H1 (cell line): ENCODE measurements at regions not wholly inside any gene's neighbourhood (a gene's known extent, or its start where the extent isn't known, plus 50 kb on each side); places are given as distances from the start of the nearest gene placed in this dataset.

Experiments used
- CTCF ChIA-PET: fragments of 300-600 bp; sonication (Branson Sonifier 250); formaldehyde crosslinking; loops from one replicate; lab custom pipeline; 2021; ENCODE audit not compliant: partially characterized antibody; lab: Charles Lee
- POLR2A ChIA-PET: fragments of 300-600 bp; sonication (Branson Sonifier 250); formaldehyde crosslinking; loops from one replicate; lab custom pipeline; 2021; ENCODE audit warnings: inconsistent platforms; ENCODE audit not compliant: partially characterized antibody; lab: Charles Lee
- DNase-seq, 2 experiments: peaks; one replicate each; pipeline versions ENCODE4 v3.0.0 to v3.0.0-alpha.2; 2010 to 2022; ENCODE audit warnings: low spot score in 2 of 2, low read depth in 1 of 2, mixed read lengths in 1 of 2
- FAIRE-seq: peaks from 2 replicates; lab custom pipeline; 2011; peaks lifted over from hg19 to GRCh38; lab: Jason Lieb, UNC
- H2AFZ ChIP-seq: 2 replicates; pipeline ENCODE4 v1.8.1; 2012; ENCODE audit warnings: low read length, inconsistent platforms
- H2AK5ac ChIP-seq: 2 replicates; pipeline ENCODE4 v1.6.1; 2013; ENCODE audit warnings: low read depth, low read length
- H2BK120ac ChIP-seq: replicated peaks from 2 replicates; pipeline ENCODE3; 2013; ENCODE audit warnings: low read depth, low read length, inconsistent platforms
- H2BK12ac ChIP-seq: 2 replicates; pipeline ENCODE4 v1.6.1; 2013; ENCODE audit warnings: low read depth, low read length
- H2BK15ac ChIP-seq: 2 replicates; pipeline ENCODE4 v1.6.1; 2013; ENCODE audit warnings: low read length
- H2BK20ac ChIP-seq: 2 replicates; pipeline ENCODE4 v1.6.1; 2013; ENCODE audit warnings: low read length
- H2BK5ac ChIP-seq: 2 replicates; pipeline ENCODE4 v1.6.1; 2013; ENCODE audit warnings: low read depth, low read length
- H3K14ac ChIP-seq: 2 replicates; pipeline ENCODE4 v1.6.1; 2013; ENCODE audit warnings: inconsistent platforms; ENCODE audit not compliant: insufficient read length
- H3K18ac ChIP-seq: 2 replicates; pipeline ENCODE4 v1.6.1; 2013; ENCODE audit warnings: low read length; ENCODE audit errors: extremely low read depth
- H3K23ac ChIP-seq: 2 replicates; pipeline ENCODE4 v1.6.1; 2013; ENCODE audit warnings: inconsistent platforms; ENCODE audit not compliant: insufficient read length
- H3K23me2 ChIP-seq: 2 replicates; pipeline ENCODE4 v1.6.1; 2013; ENCODE audit warnings: low read depth, low read length
- H3K27ac ChIP-seq: 2 replicates; pipeline ENCODE4 v1.6.1; 2011; ENCODE audit warnings: low read depth, low read length, inconsistent platforms
- H3K27me3 ChIP-seq, 4 experiments: replicated peaks in 1 of 4; 1 replicate in 1 of 4; 2 replicates in 3 of 4; pipeline versions ENCODE4 v1.6.1 to v1.8.1; 2011 to 2013; ENCODE audit warnings: low read length in 3 of 4, mild to moderate bottlenecking in 3 of 4, inconsistent platforms in 2 of 4, mixed read lengths in 2 of 4, moderate library complexity in 1 of 4; ENCODE audit not compliant: control insufficient read depth in 3 of 4, insufficient read depth in 3 of 4; ENCODE audit errors: extremely low read depth in 1 of 4
- H3K36me3 ChIP-seq, 4 experiments: 2 replicates each; pipeline versions ENCODE4 v1.6.1 to v1.8.1; 2011 to 2013; ENCODE audit warnings: mild to moderate bottlenecking in 4 of 4, low read length in 3 of 4, moderate library complexity in 2 of 4, control low read depth in 1 of 4, inconsistent platforms in 1 of 4; ENCODE audit not compliant: insufficient read depth in 4 of 4, control insufficient read depth in 2 of 4
- H3K4ac ChIP-seq: replicated peaks from 2 replicates; pipeline ENCODE3; 2013; ENCODE audit warnings: low read length, low read depth, mixed read lengths, inconsistent platforms; ENCODE audit not compliant: insufficient read length
- H3K4me1 ChIP-seq, 4 experiments: replicated peaks in 1 of 4; 1 replicate in 1 of 4; 2 replicates in 3 of 4; pipeline versions ENCODE4 v1.6.1 to v1.8.1; 2011 to 2013; ENCODE audit warnings: low read length in 3 of 4, inconsistent platforms in 2 of 4, mixed read lengths in 1 of 4; ENCODE audit not compliant: insufficient read depth in 4 of 4, control insufficient read depth in 3 of 4
- H3K4me2 ChIP-seq, 2 experiments: 2 replicates each; pipeline versions ENCODE4 v1.6.1 to v1.8.1; 2011 to 2013; ENCODE audit warnings: low read depth in 2 of 2, low read length in 2 of 2, control low read depth in 1 of 2, inconsistent platforms in 1 of 2, mild to moderate bottlenecking in 1 of 2; ENCODE audit not compliant: insufficient read depth in 1 of 2
- H3K4me3 ChIP-seq, 4 experiments: fragments of 200-600, 300-600 bp in 1 of 4; sonication (generic), shearing (Covaris generic), sonication (Bioruptor Twin) in 1 of 4; 2 replicates each; pipeline versions ENCODE4 v1.5.1 to v1.8.1; 2011 to 2016; ENCODE audit warnings: low read length in 4 of 4, low read depth in 3 of 4, control low read depth in 2 of 4, inconsistent platforms in 2 of 4, mild to moderate bottlenecking in 2 of 4, mixed read lengths in 1 of 4, moderate library complexity in 1 of 4; ENCODE audit not compliant: insufficient read depth in 2 of 4; ENCODE audit errors: extremely low read depth in 1 of 4
- H3K56ac ChIP-seq: replicated peaks from 2 replicates; pipeline ENCODE3; 2013; ENCODE audit warnings: low read depth, mild to moderate bottlenecking, mixed read lengths, low read length, inconsistent platforms; ENCODE audit not compliant: insufficient read length
- H3K79me1 ChIP-seq: 2 replicates; pipeline ENCODE4 v1.6.1; 2013; ENCODE audit warnings: low read depth, low read length, control low read depth
- H3K79me2 ChIP-seq, 2 experiments: 2 replicates each; pipeline versions ENCODE4 v1.6.1 to v1.8.1; 2012 to 2013; ENCODE audit warnings: low read length in 2 of 2, mild to moderate bottlenecking in 2 of 2, inconsistent platforms in 1 of 2; ENCODE audit not compliant: insufficient read depth in 2 of 2, control insufficient read depth in 1 of 2
- H3K9ac ChIP-seq, 4 experiments: replicated peaks in 1 of 4; 1 replicate in 1 of 4; 2 replicates in 3 of 4; pipeline versions ENCODE4 v1.6.1 to v1.8.1; 2011 to 2013; ENCODE audit warnings: low read depth in 3 of 4, low read length in 3 of 4, control low read depth in 2 of 4, mild to moderate bottlenecking in 2 of 4, moderate library complexity in 2 of 4, inconsistent platforms in 1 of 4; ENCODE audit errors: extremely low read depth in 1 of 4
- H3K9me3 ChIP-seq, 2 experiments: 2 replicates each; pipeline versions ENCODE4 v1.6.1 to v1.8.1; 2012 to 2013; ENCODE audit warnings: mild to moderate bottlenecking in 2 of 2, moderate library complexity in 2 of 2, control low read depth in 1 of 2, inconsistent platforms in 1 of 2, low read depth in 1 of 2, low read length in 1 of 2, mixed read lengths in 1 of 2; ENCODE audit not compliant: insufficient read depth in 2 of 2
- H4K20me1 ChIP-seq, 2 experiments: replicated peaks in 1 of 2; 2 replicates each; pipeline versions ENCODE3 to v1.8.1; 2011 to 2013; ENCODE audit warnings: inconsistent platforms in 2 of 2, low read length in 2 of 2, mild to moderate bottlenecking in 1 of 2; ENCODE audit not compliant: insufficient read depth in 2 of 2, control insufficient read depth in 1 of 2
- H4K5ac ChIP-seq: 2 replicates; pipeline ENCODE4 v1.6.1; 2013; ENCODE audit warnings: low read length, low read depth, mixed read lengths, inconsistent platforms; ENCODE audit not compliant: insufficient read length
- H4K8ac ChIP-seq: 2 replicates; pipeline ENCODE4 v1.8.0; 2013; ENCODE audit warnings: mild to moderate bottlenecking, moderate library complexity, low read length, inconsistent platforms; ENCODE audit not compliant: insufficient read depth; ENCODE audit errors: extremely low read depth
- H4K91ac ChIP-seq: replicated peaks from 2 replicates; pipeline ENCODE3; 2013; ENCODE audit warnings: low read length, mixed read lengths, inconsistent platforms; ENCODE audit not compliant: insufficient read length
- ASH2L ChIP-seq: fragments of 200-600, 300-600 bp; sonication (generic); IDR thresholded peaks from one replicate; pipeline ENCODE4 v1.7.1; 2017; ENCODE audit warnings: low read length
- EP300 ChIP-seq, 2 experiments: IDR thresholded peaks; 1 replicate in 1 of 2; 2 replicates in 1 of 2; pipeline ENCODE4 v1.6.1; 2011 to 2012; ENCODE audit warnings: low read depth in 2 of 2, low read length in 2 of 2, mild to moderate bottlenecking in 2 of 2, borderline replicate concordance in 1 of 2, inconsistent platforms in 1 of 2, moderate library complexity in 1 of 2
- FOSL1 ChIP-seq: IDR thresholded peaks from 2 replicates; pipeline ENCODE4 v1.6.1; 2011; ENCODE audit warnings: mild to moderate bottlenecking, low read depth, low read length, moderate library complexity; ENCODE audit not compliant: insufficient read depth
- NANOG ChIP-seq: IDR thresholded peaks from 2 replicates; pipeline ENCODE4 v1.6.1; 2011; ENCODE audit warnings: low read length, low read depth, mild to moderate bottlenecking, inconsistent platforms; ENCODE audit not compliant: insufficient read depth, poor library complexity, severe bottlenecking
- TAF1 ChIP-seq: IDR thresholded peaks from 2 replicates; pipeline ENCODE4 v1.6.1; 2011; ENCODE audit warnings: mild to moderate bottlenecking, low read depth, low read length
- TAF7 ChIP-seq: optimal IDR thresholded peaks from 2 replicates; pipeline ENCODE3; 2011; ENCODE audit warnings: low read depth, mild to moderate bottlenecking, inconsistent platforms, low read length, moderate library complexity, borderline replicate concordance
- TF ChIP-seq, protein P1 (sequence below): IDR thresholded peaks from 2 replicates; pipeline ENCODE4 v1.6.1; 2011; ENCODE audit warnings: low read length, improper control_type of control experiment

GRCh38 chr7:16065939-16066338 is 355.4 kb downstream of the CRPPA start:
- H2AFZ ChIP-seq = no peak overlapping the region
- DNase-seq (no peak), FAIRE-seq (no peak)
- H3K9me3 ChIP-seq = no peaks in the 10 kb centered on the region
- no peaks in the 10 kb centered on the region for H3K4me1 ChIP-seq
- no peak overlapping the region for H3K4me3 ChIP-seq
- no peak overlapping the region for H3K14ac ChIP-seq
- no peak overlapping the region for H3K18ac ChIP-seq
- H3K36me3 ChIP-seq = no peaks in the 10 kb centered on the region
- H2BK12ac ChIP-seq = no peak overlapping the region
- H4K5ac ChIP-seq = no peak overlapping the region
- H3K4me2 ChIP-seq = no peak overlapping the region
- H3K23ac ChIP-seq = no peak overlapping the region
- H2BK15ac ChIP-seq = no peak overlapping the region
- H4K20me1 ChIP-seq = no peaks in the 10 kb centered on the region
- H3K56ac ChIP-seq = no peak overlapping the region
- no peak overlapping the region for H3K4ac ChIP-seq
- H3K23me2 ChIP-seq = no peaks in the 10 kb centered on the region
- H4K8ac ChIP-seq = no peak overlapping the region
- no peak overlapping the region for H2BK120ac ChIP-seq
- no peaks in the 10 kb centered on the region for H3K27me3 ChIP-seq
- no peaks in the 10 kb centered on the region for H3K79me2 ChIP-seq
- no peak overlapping the region for H2AK5ac ChIP-seq
- H2BK5ac ChIP-seq = no peak overlapping the region
- no peak overlapping the region for H3K27ac ChIP-seq
- no peak overlapping the region for H4K91ac ChIP-seq
- ChIA-PET POLR2A (no interaction called here), CTCF (interaction anchor here (1.9 kb wide), 1 partner anchor 12 kb away, joined by 9 read pairs; no protein-coding TSS in a partner anchor)
- TF ChIP-seq, protein P1, sequence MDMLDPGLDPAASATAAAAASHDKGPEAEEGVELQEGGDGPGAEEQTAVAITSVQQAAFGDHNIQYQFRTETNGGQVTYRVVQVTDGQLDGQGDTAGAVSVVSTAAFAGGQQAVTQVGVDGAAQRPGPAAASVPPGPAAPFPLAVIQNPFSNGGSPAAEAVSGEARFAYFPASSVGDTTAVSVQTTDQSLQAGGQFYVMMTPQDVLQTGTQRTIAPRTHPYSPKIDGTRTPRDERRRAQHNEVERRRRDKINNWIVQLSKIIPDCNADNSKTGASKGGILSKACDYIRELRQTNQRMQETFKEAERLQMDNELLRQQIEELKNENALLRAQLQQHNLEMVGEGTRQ = no peak
- TF ChIP-seq EP300 (IDR thresholded peaks at IDR 0.05; ENCODE audit: borderline replicate concordance in 1 of 2, low read depth in 2 of 2, low read length in 2 of 2) (no peak), TAF7 (no peak), TAF1 (no peak), NANOG (no peak), ASH2L (no peak), FOSL1 (no peak)
- no peak overlapping the region for H2BK20ac ChIP-seq
- H3K9ac ChIP-seq = no peak overlapping the region
- H3K79me1 ChIP-seq = no peaks in the 10 kb centered on the region
